ENCODE measurements at regions not wholly inside any gene's neighbourhood (a gene's known extent, or its start where the extent isn't known, plus 50 kb on each side); places are given as distances from the start of the nearest gene placed in this dataset.

DNA sequence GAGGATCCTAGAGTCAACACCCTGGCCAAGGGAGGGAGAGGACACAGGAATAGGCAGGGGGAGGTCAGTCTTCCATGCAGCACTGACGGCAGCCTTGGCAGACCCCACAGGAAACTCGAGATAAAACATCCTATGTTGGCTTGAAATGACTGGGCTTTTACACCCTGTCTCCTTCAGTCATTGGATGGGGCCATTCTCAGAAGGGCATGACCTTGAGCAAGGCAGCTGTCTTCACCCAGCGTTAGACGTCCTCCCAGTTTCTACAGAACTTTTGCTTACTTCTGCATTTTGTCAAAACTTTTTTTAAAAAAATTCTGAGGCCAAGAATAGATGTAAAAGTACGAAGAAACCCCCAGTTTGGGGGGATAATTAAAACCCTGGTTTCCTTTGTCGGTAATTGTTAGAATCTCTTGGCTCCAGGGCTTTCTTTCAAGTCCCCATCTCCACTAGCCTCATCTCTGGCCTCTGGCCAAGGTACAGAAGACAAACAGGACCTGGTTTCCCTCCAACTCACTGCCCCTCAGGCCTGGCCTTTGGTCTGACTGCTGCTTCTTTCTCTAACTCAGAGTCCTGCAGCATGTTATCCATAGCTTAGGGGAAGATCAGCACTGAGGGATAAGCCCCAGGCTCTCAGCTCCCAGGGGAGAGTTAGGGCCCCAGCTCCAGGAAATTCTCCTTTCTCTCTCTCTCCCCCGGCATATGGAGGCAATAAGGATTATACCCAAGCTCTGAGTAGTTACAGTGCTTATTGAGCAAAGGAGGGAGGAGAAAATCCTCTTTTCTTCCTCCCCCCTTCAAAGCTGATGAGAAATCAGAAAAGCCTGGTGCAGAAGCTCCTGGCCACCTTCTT is 51.6 kb upstream of the KCND3 start:
- intact Hi-C loops (cut with DNase I; ENCODE audit: low total_unique reads) = no loop called here
- no peaks in the 10 kb centered on the region for H3K36me3 ChIP-seq
- H3K27me3 ChIP-seq = no peaks in the 10 kb centered on the region
- no peak overlapping the region for H3K4me3 ChIP-seq
- ATAC-seq (no peak), DNase-seq (no peak)
- TF ChIP-seq POLR2A (IDR thresholded peaks at IDR 0.05) = no peak
- TF ChIP-seq, protein P1, sequence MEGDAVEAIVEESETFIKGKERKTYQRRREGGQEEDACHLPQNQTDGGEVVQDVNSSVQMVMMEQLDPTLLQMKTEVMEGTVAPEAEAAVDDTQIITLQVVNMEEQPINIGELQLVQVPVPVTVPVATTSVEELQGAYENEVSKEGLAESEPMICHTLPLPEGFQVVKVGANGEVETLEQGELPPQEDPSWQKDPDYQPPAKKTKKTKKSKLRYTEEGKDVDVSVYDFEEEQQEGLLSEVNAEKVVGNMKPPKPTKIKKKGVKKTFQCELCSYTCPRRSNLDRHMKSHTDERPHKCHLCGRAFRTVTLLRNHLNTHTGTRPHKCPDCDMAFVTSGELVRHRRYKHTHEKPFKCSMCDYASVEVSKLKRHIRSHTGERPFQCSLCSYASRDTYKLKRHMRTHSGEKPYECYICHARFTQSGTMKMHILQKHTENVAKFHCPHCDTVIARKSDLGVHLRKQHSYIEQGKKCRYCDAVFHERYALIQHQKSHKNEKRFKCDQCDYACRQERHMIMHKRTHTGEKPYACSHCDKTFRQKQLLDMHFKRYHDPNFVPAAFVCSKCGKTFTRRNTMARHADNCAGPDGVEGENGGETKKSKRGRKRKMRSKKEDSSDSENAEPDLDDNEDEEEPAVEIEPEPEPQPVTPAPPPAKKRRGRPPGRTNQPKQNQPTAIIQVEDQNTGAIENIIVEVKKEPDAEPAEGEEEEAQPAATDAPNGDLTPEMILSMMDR (IDR thresholded peaks at IDR 0.05 in 4 of 5, conservative IDR thresholded peaks at IDR 0.05 in 1 of 5) = no peak
- in situ Hi-C loops (cut with MboI; ENCODE audit: low sequenced_read_pairs in 4 of 4) = no loop called here
- H3K9me3 ChIP-seq = no peaks in the 10 kb centered on the region
- H3K27ac ChIP-seq = no peak overlapping the region
- H3K4me1 ChIP-seq = no peaks in the 10 kb centered on the region

DNA sequence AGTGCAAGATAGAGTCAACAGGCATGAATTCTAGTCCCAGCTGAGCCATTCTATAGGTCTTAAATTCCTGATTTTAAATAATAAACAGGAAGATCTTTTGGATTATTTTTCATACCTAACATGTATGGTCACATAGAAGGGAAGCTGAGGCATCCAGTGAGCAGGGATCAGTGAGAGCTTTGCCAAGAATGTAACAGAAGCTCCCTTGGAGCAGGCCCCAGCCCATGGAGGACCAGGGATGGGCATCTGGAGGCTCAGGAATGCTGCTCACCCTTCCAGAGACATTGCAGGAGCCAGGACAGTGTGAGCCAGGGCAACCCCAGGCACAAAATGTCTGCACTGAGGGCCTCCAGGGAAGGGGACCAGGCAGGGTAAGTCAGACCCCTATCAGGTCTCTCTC is 54.4 kb upstream of the KCND3 start:
- ATAC-seq (no peak), DNase-seq (no peak)
- no peaks in the 10 kb centered on the region for H3K36me3 ChIP-seq
- no peaks in the 10 kb centered on the region for H3K27me3 ChIP-seq
- no peak overlapping the region for H3K27ac ChIP-seq
- no peaks in the 10 kb centered on the region for H3K9me3 ChIP-seq
- no peaks in the 10 kb centered on the region for H3K4me1 ChIP-seq
- intact Hi-C loops (cut with DNase I; ENCODE audit: low total_unique reads) = no loop called here
- in situ Hi-C loops (cut with MboI; ENCODE audit: low sequenced_read_pairs in 4 of 4) = no loop called here
- no peak overlapping the region for H3K4me3 ChIP-seq
- TF ChIP-seq POLR2A (IDR thresholded peaks at IDR 0.05) = no peak

DNA sequence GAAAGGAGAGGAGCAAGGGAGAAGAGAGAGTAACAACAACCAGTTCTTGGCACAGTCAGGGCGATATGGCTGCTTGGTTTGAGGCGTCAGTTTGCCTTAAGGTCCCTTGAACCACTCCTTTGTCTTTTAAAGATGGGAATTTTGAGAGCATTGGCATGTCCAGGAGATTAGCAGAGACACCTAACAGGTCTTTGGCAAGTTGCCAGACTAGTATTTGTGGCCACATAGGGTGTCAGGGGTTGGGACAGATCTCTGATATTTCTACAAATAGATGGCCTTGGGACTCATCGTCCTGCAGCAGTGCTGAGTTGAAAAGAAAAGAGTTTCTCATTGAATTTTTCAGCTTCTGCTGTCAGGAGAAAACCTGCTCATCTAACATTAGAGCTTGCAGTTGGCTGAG is 55.3 kb upstream of the KCND3 start:
- H3K4me1 ChIP-seq = no peaks in the 10 kb centered on the region
- ATAC-seq (no peak), DNase-seq (no peak)
- H3K27ac ChIP-seq = no peak overlapping the region
- H3K9me3 ChIP-seq = no peaks in the 10 kb centered on the region
- H3K36me3 ChIP-seq = no peaks in the 10 kb centered on the region
- no peak overlapping the region for H3K4me3 ChIP-seq
- TF ChIP-seq, protein P1 (IDR thresholded peaks at IDR 0.05 in 4 of 5, conservative IDR thresholded peaks at IDR 0.05 in 1 of 5) = no peak
- in situ Hi-C loops (cut with MboI; ENCODE audit: low sequenced_read_pairs in 4 of 4) = no loop called here
- H3K27me3 ChIP-seq = no peaks in the 10 kb centered on the region
- intact Hi-C loops (cut with DNase I; ENCODE audit: low total_unique reads) = no loop called here

DNA sequence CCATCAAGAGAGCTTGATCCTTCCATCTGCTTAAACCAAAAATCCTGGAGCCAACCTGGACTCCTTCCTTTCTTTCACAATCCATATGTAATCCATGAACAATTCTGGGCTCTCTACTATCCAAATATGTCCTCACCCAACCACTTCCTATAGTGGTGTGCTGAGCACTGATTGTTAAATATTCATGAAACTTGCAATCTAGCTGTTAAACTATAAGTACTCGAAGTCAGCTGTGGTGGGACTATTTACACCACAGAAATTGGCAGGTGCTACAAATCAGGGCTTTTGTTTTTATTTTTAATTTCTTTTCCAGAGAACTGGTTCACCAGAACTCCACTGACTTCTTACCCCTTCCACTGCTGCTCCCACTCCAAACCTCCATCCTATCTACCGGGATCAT is 57.2 kb upstream of the KCND3 start:
- in situ Hi-C loops (cut with MboI; ENCODE audit: low sequenced_read_pairs in 4 of 4) (no loop called here), intact Hi-C loops (cut with DNase I; ENCODE audit: low total_unique reads) (no loop called here)
- no peaks in the 10 kb centered on the region for H3K27me3 ChIP-seq
- no peaks in the 10 kb centered on the region for H3K9me3 ChIP-seq
- no peak for ATAC-seq
- TF ChIP-seq, protein P1 (IDR thresholded peaks at IDR 0.05 in 4 of 5, conservative IDR thresholded peaks at IDR 0.05 in 1 of 5) = no peak
- no peak for TF ChIP-seq POLR2A (IDR thresholded peaks at IDR 0.05)
- H3K36me3 ChIP-seq = no peaks in the 10 kb centered on the region
- no peaks in the 10 kb centered on the region for H3K4me1 ChIP-seq
- no peak for DNase-seq
- H3K4me3 ChIP-seq = no peak overlapping the region
- no peak overlapping the region for H3K27ac ChIP-seq

DNA sequence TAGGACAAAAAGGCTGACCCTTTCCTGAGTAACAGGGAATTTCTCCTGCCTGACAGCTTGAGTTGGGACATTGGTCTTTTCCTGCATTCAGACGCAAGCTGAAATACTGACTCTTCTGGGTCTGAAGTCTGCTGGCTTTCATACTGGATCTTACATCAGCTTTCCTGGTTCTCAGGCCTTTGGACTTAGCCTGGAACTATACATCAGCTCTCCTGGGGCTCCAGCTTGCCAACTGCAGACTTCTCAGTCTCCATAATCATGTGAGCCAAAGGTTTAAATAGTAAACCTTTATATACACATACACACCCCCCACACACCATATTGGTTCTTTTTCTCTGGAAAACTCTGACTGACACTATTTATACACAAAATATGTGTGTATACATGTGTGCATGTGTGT is 59.0 kb upstream of the KCND3 start:
- H3K27me3 ChIP-seq = no peaks in the 10 kb centered on the region
- TF ChIP-seq POLR2A (IDR thresholded peaks at IDR 0.05) = no peak
- TF ChIP-seq, protein P1 (IDR thresholded peaks at IDR 0.05 in 4 of 5, conservative IDR thresholded peaks at IDR 0.05 in 1 of 5) = no peak
- H3K4me1 ChIP-seq = no peaks in the 10 kb centered on the region
- H3K27ac ChIP-seq = no peak overlapping the region
- no peak for ATAC-seq
- H3K9me3 ChIP-seq = no peaks in the 10 kb centered on the region
- intact Hi-C loops (cut with DNase I; ENCODE audit: low total_unique reads) (no loop called here), in situ Hi-C loops (cut with MboI; ENCODE audit: low sequenced_read_pairs in 4 of 4) (no loop called here)
- H3K4me3 ChIP-seq = no peak overlapping the region
- no peak for DNase-seq
- H3K36me3 ChIP-seq = no peaks in the 10 kb centered on the region
